ENCODE measurements at regions not wholly inside any gene's neighbourhood (a gene's known extent, or its start where the extent isn't known, plus 50 kb on each side); places are given as distances from the start of the nearest gene placed in this dataset.

GRCh38 chr2:12010779-12011178, 264.3 kb downstream of the LPIN1 start:
- Histone ChIP-seq H3K4me2 (ENCODE audit: insufficient read depth, low read length) (no peak overlapping the region), H3K36me3 (ENCODE audit: control insufficient read depth in 2 of 2, extremely low read depth in 1 of 2, insufficient read depth in 2 of 2, low read length in 2 of 2) (no peaks in the 10 kb centered on the region), H3K9me3 (replicated peaks; ENCODE audit: control insufficient read depth, insufficient read depth, low read length) (no peaks in the 10 kb centered on the region), H3K9ac (replicated peaks; ENCODE audit: extremely low read depth, insufficient read depth, low read length) (no peak overlapping the region), H3K27ac (ENCODE audit: insufficient read depth, low read depth, low read length) (no peak overlapping the region), H2AFZ (ENCODE audit: low read depth, low read length) (no peak overlapping the region), H4K20me1 (replicated peaks; ENCODE audit: control insufficient read depth, extremely low read depth, insufficient read depth, low read length) (no peaks in the 10 kb centered on the region), H3K4me3 (replicated peaks in 1 of 3; ENCODE audit: insufficient read depth in 1 of 3, low read depth in 1 of 3, low read length in 3 of 3) (no peak overlapping the region), H3K9me1 (replicated peaks; ENCODE audit: control insufficient read depth, extremely low read depth, insufficient read depth, low read length) (no peaks in the 10 kb centered on the region), H3K27me3 (ENCODE audit: control insufficient read depth in 2 of 2, insufficient read depth in 2 of 2, low read length in 2 of 2) (no peaks in the 10 kb centered on the region), H3K4me1 (ENCODE audit: control insufficient read depth, extremely low read depth, insufficient read depth, low read length) (peaks cover 18% of the 10 kb centered on the region), H3K79me2 (ENCODE audit: control insufficient read depth, insufficient read depth, low read length) (no peaks in the 10 kb centered on the region)
- ChIA-PET CTCF (interaction anchor here (0.8 to 1.0 kb wide), 2 partner anchors 31 to 38 kb away, joined by 3 read pairs; no protein-coding TSS in a partner anchor), POLR2A (no interaction called here)
- no peak for DNase-seq (ENCODE audit: low read depth, low spot score)
- dilution Hi-C loops (cut with MboI; ENCODE audit: extremely low pct_ligation_motif_present, low sequenced_read_pairs) (no loop called here), intact Hi-C loops (cut with micrococcal nuclease) (no loop called here)
- no TSS peak for BruUV-seq (replicated peaks)
- FAIRE-seq, result no peak
- TF ChIP-seq EZH2 (IDR thresholded peaks at IDR 0.05; ENCODE audit: borderline replicate concordance, low read depth, low read length, severe bottlenecking), result no peak

- H3K9me3 ChIP-seq (replicated peaks; ENCODE audit: control insufficient read depth, insufficient read depth, low read length), result no peaks in the 10 kb centered on the region
- no peaks in the 10 kb centered on the region for H3K27me3 ChIP-seq (ENCODE audit: control insufficient read depth in 2 of 2, insufficient read depth in 2 of 2, low read length in 2 of 2)
- no peak for DNase-seq (ENCODE audit: low read depth, low spot score)
- no peak overlapping the region for H3K4me3 ChIP-seq (replicated peaks in 1 of 3; ENCODE audit: insufficient read depth in 1 of 3, low read depth in 1 of 3, low read length in 3 of 3)
- H3K4me2 ChIP-seq (ENCODE audit: insufficient read depth, low read length), result no peak overlapping the region
- dilution Hi-C loops (cut with MboI; ENCODE audit: extremely low pct_ligation_motif_present, low sequenced_read_pairs) (no loop called here), intact Hi-C loops (cut with micrococcal nuclease) (no loop called here)
- no peaks in the 10 kb centered on the region for H3K36me3 ChIP-seq (ENCODE audit: control insufficient read depth in 2 of 2, extremely low read depth in 1 of 2, insufficient read depth in 2 of 2, low read length in 2 of 2)
- ChIA-PET CTCF (no interaction called here), POLR2A (no interaction called here)
- H3K27ac ChIP-seq (ENCODE audit: insufficient read depth, low read depth, low read length), result no peak overlapping the region
- no peak overlapping the region for H2AFZ ChIP-seq (ENCODE audit: low read depth, low read length)
- no TSS peak for BruUV-seq (replicated peaks)
- H3K4me1 ChIP-seq (ENCODE audit: control insufficient read depth, extremely low read depth, insufficient read depth, low read length), result no peaks in the 10 kb centered on the region
- H3K79me2 ChIP-seq (ENCODE audit: control insufficient read depth, insufficient read depth, low read length), result no peaks in the 10 kb centered on the region
- no peaks in the 10 kb centered on the region for H4K20me1 ChIP-seq (replicated peaks; ENCODE audit: control insufficient read depth, extremely low read depth, insufficient read depth, low read length)
- H3K9ac ChIP-seq (replicated peaks; ENCODE audit: extremely low read depth, insufficient read depth, low read length), result no peak overlapping the region
- H3K9me1 ChIP-seq (replicated peaks; ENCODE audit: control insufficient read depth, extremely low read depth, insufficient read depth, low read length), result no peaks in the 10 kb centered on the region
- FAIRE-seq, result no peak
- TF ChIP-seq POLR2AphosphoS5 (IDR thresholded peaks at IDR 0.05; ENCODE audit: insufficient read depth, low read depth, low read length), result no peak
- TF ChIP-seq JUN (IDR thresholded peaks at IDR 0.05; ENCODE audit: borderline replicate concordance, insufficient read depth, insufficient read length, low read depth), result no peak
- no peak for TF ChIP-seq POLR2A (IDR thresholded peaks at IDR 0.05; ENCODE audit: low read depth, low read length)
- no peak for TF ChIP-seq GATA2 (IDR thresholded peaks at IDR 0.05; ENCODE audit: insufficient read depth, insufficient read length, low read depth, low read length)
- TF ChIP-seq CTCF (IDR thresholded peaks at IDR 0.05; ENCODE audit: extremely low read depth in 1 of 2, insufficient read depth in 1 of 2, low read depth in 1 of 2, low read length in 2 of 2), result no peak
- TF ChIP-seq FOS (IDR thresholded peaks at IDR 0.05; ENCODE audit: borderline replicate concordance, insufficient read depth, low read length), result no peak
- TF ChIP-seq MYC (IDR thresholded peaks at IDR 0.05; ENCODE audit: low read depth, low read length), result no peak
- TF ChIP-seq MAX (IDR thresholded peaks at IDR 0.05; ENCODE audit: insufficient read depth, insufficient read length), result no peak
- no peak for TF ChIP-seq EZH2 (IDR thresholded peaks at IDR 0.05; ENCODE audit: borderline replicate concordance, low read depth, low read length, severe bottlenecking)
These were observed 267.9 kb downstream of the LPIN1 start for GRCh38 chr2:12014088-12014960.

Measured in endothelial cell of umbilical vein (primary cell).